ENCODE measurements at regions not wholly inside any gene's neighbourhood (a gene's known extent, or its start where the extent isn't known, plus 50 kb on each side); places are given as distances from the start of the nearest gene placed in this dataset.
"Not testable (repeated sequence)": the region's sequence is repeated elsewhere in the genome, so short reads cannot be mapped to it uniquely, and the experiment has no call there.

- DNase-seq, result no peak
Measured at GRCh38 chr16:7278636-7279035, 54.0 kb upstream of the RBFOX1 start.

DNA sequence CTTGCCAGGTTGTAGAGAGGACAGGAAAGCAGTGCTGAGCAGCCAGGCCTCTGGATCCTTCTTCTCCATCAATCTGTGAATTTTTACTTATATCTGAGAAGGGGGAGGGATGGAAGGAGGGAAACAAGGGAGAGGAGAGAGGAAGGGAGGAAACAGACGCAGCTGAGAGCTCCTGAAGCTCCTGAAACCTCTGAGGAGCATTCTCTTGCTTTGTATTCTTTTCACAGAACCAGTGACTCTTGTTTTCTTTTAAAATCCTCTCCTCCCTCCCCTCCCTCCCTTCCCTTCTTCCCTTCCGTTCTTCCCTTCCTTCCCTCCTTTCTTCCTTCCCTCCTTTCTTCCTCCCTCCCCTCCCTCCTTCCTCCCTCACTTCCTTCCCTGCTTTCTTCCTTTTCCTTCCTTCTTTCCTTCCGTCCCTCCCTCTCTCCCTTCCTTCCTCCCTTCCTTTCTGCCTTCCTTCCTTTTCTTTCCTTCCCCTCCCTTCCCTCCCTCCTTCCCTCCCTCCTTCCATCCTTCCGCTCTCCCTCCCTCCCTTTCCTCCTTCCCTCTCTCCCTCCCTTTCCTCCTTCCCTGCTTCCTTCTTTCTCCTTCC lies 60.0 kb upstream of the RBFOX1 start:
- DNase-seq, result no peak

DNA sequence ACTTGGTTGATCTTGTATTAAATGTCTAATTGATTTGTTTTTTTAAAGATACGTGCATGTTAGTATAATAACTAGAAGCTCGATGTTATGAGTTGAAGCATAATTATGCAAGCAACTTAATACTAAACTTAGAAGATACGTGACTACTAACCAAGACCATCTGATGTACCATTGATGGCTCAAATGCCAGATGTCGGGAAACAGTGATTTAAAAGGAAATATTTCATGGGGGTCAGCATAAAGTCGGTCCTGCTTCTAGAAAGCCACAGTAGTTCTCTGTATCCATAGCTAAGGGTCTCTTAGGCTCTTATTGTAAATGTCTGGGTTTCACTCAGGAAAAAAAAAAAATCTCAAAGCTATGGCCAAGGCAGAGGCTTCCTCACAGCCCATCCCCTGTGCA lies 61.2 kb upstream of the RBFOX1 start:
- DNase-seq, result no peak

- no peak for DNase-seq
Measured at GRCh38 chr16:7270823-7271222, 61.8 kb upstream of the RBFOX1 start.

- no peak for DNase-seq
Measured at GRCh38 chr16:7270006-7270405, 62.6 kb upstream of the RBFOX1 start.

DNA sequence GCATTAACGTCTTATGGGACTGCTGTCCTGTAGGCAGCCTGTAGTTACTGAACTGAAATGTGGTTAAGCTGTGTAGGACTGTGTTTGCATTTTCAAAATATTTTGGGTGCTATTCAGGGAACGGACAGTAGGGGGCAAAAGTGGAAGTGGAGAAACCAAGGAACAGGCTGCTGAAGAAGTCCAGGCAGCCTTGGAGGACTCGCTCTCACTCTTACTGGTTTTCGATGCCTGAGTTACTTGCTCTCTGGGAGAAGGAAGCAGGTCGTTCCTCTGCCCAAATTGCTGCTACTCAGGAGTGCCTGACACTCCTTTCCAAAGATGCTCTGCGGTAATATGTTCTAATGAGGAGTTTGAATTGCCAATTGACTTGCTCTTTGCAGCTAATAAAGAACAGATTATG lies 64.5 kb upstream of the RBFOX1 start:
- DNase-seq, result no peak

DNA sequence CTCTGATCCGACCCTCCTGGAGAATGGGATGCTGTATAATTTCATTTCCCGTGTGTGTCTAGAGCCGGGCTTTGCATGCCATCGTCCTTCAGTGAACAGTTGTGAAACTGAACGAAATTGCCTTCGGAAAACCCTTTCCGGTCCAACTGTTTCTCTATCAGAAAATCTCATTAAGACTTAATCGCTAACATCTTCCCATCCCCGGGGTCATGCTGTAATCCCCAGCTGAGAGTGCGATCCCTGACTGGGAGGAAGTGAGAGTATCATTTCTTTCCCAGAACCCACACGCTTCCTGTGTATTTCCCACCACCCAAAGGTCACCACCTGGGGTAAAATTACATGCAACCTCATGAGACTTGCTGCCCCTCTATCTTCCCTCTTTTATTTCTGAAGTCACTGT lies 75.6 kb upstream of the RBFOX1 start:
- no peak for DNase-seq

DNA sequence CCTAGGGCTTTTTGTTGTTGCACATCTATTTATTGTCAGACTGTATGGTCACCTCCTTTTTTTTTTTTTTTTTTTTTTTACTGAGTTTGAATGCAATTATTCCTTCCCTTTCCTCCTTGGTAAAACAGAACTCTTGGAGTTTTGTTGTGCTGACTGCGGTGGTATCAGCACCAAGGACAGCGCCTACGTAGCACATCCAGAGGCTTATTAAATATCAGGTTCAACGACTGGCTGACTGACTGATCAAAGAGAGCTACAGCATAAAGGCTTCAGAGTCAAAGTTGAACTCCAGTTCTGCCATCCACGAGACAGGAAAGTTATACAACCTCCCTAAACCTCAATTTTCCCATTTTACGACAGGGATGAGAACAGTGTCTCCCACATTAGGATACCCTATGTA lies 86.1 kb upstream of the RBFOX1 start:
- DNase-seq, result no peak

GRCh38 chr16:7239547-7239946 lies 93.1 kb upstream of the RBFOX1 start:
- no peak for DNase-seq

DNA sequence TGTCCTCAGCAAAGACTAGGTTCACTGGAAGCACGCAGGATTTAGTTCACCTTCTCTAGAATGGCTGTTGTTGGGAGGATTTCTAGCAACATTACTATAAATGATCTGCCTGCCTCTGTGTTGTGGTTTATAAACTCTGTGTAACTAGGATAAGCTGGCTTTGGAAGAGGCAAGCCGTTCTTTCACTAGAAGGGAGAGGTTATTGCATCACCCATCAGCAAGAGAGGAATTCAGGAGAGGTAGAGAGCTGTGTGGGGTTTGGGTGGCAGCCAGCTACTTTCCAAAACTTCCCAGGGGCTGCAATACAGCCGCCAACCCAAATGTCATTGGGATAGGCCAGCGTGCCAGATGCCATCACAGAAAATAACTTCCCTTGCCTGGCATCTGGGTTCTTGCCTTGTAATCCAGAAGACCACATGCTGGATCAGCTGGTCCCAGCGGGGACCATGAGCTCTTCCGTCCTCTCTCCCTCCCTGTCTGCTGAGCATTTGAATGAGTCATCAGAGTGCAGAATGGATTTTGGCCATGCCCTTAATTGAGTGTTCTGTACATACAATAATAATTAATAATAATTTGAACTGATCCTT lies 95.7 kb upstream of the RBFOX1 start:
- no peak for DNase-seq

DNA sequence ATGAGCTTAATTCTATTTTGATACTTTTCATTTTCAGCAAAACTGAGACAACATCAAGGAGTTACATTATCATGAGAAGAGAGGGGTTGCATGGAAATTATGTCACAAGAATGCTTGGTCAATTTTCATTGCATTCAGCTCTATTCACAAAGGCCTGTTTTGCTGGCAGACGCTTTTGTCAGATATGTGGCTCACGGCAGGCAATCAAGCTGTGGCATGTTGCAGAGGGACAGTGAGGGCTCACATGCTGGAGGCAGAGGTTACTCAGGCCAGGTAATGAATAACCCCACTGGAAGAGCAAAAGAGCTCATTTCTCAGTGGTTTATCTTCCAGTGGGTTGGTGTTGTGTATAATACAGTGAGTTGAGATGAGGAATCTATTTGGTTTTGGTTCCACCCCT lies 98.7 kb upstream of the RBFOX1 start:
- DNase-seq, result no peak

DNA sequence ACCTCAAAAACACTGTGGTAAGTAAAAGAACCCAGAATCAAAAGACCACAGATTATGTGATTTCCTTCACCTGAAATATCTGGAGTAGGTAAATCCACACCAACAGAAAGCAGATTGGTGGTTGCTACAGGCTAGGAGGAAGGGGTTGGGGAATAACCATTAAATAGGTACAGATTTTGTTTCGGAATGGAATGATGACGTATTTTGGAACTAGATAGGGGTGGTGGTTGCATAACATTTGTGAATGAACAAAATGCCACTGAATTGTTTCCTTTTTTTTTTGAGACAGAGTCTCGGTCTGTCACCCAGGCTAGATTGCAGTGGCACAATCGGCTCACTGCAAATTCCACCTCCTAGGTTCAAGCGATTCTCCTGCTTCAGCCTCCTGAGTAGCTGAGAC lies 100.9 kb upstream of the RBFOX1 start:
- no peak for DNase-seq

GRCh38 chr16:7229433-7230218 lies 103.0 kb upstream of the RBFOX1 start:
- DNase-seq, result not testable (repeated sequence)

DNA sequence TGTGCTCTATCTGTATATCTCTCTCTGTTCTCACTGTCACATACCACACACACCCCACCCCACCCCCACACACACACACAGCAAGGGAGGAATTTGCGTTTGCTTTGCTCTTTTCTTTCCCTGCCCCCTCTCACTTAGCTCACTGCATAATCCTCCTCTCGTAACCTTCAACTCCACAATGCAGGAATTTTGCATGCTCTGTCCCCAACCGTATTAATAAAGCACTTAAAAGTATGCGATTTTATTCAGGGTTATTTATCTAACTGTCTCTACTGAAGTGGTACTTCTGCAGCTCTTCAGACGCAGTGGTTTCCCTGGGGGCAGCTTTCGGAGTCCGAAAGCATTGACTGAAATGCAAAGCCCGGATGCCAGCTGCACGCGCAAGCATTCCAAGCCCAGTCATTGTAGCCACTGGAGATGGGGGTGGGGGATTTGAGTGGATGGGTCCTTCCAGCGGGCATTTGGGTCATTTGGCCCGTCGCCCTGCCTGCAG lies 105.4 kb upstream of the RBFOX1 start:
- no peak for DNase-seq

GRCh38 chr16:7221157-7221556 lies 111.5 kb upstream of the RBFOX1 start:
- DNase-seq, result no peak

DNA sequence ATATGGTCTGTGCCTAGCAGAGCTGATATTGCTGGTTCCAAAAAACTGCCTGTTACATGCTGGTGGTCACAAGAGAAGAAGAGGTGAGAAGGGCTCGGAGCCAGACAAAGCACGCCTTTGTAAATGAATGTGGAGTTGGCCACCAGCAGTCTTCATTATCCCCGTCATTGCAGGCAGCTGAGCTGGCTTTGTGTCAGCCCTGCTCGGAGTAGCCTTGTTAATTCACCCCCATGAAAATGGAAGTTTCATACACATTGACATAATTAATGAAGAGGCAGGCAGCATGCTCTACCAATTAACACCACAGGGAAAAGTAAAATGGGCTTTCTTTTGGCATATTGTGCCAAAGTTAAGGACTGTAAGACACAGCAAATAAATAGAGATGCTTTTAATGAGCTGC lies 113.7 kb upstream of the RBFOX1 start:
- no peak for DNase-seq

DNA sequence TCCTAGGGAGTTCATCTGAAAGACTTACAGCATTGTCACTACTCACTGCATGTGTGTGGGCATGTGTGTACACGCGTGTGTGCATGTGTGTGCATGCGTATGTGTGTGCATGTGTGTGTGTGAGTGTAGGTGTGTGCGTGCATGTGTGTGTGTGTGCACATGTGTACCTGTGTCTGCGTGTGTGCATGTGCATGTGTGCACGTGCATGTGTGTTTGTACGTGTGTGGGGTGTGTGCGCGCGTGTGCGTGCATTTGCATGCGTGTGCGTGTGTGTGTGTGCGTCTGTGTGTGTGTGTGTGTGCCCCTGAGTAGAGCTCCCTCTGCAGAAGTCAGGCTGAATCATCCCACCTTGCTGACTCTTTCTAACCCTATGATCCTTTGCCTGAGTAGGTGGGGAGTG lies 114.8 kb upstream of the RBFOX1 start:
- no peak for DNase-seq

DNA sequence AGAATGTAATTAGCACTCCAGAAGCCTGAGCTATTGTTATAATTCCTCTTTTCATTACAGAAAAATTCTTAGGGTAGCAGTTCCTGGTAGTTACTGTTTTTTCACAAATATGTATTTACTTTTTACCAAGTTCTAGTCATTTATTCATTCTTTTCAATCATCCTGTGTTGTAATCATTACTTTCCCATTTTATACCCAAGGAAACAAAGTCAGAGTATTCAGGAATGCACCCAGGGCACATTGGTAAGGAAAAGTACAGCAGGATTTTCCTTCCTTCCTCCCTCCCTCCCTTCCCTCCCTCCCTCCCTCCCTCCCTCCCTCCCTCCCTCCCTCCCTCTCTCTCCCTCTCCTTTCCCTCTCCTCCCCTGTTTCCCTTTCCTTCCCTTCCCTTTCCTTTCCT lies 115.9 kb upstream of the RBFOX1 start:
- DNase-seq, result no peak

DNA sequence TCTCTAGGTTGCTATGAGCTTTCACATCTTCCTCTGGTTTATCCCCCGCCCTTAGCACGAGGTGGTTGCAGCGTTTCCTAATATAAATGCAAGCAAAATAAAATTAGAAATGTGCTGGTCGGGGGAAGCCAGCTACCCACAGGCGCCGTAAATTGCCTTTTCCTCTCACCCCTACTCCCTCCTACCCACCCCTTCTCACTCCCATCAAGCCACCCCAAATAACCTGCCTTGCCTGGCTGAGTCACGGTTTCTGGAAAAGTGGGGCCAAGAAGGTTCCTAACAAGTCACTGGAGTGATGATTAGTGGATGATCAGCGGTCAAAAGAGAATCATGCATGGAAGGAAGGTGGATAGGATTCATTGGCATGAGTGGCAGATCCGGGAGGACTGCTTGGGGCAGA lies 120.9 kb upstream of the RBFOX1 start:
- no peak for DNase-seq

- no peak for DNase-seq
Measured at GRCh38 chr16:7209598-7209997, 123.0 kb upstream of the RBFOX1 start.

DNA sequence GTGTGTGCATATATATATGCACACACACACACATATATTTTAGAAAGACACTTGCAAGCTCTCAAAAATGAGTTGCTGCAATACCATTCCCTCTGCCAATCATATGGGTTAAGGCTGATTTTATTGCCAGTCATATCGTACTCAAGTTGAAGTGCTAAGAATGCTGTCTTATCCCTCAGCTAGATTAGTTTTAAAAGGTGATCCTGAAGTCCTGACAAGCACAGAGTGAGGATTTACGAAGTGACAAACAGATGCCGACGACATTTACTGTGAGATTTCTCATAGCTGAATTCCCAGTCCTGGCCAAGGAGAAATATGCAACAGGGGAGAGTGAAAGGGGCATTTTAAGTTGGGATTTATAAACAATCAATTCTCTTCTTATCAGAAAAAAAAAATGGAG lies 126.2 kb upstream of the RBFOX1 start:
- no peak for DNase-seq

DNA sequence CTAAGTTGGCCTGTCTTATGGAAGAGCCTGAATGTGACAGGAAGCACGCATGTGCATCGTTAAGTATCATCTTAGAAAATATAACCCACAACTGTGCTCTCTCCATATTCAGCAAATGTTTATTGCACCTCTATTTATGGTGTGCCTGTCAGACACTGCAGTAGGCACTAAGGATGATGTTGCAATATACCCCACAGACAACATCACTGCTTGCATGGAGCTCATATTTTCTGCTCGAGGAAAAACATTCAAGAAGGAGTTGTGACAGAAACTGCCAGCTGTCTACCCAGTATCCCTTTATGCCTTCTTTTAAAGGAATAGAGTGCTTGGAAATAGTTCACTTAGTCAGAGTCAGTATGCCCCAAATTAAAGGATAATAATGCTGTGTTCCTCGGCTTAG lies 132.3 kb upstream of the RBFOX1 start:
- no peak for DNase-seq

DNA sequence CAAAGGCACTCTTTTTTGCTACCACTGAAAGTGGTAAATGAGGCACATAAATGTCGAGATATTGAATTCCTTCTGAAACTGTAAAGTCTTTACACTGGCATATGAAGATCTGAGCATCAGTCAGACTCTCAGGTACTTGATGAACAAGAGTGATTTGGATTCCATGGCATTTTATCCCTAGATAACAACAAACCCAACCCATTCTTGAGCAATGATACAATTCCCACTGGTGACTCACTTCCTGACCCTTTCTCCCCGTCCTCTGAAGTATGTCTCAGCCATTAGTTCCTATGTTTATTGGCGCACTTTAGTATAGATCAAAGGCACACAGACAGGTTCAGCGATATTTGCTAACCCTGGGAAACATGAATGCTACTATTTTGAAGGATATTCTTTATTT lies 147.0 kb upstream of the RBFOX1 start:
- no peak for DNase-seq

DNA sequence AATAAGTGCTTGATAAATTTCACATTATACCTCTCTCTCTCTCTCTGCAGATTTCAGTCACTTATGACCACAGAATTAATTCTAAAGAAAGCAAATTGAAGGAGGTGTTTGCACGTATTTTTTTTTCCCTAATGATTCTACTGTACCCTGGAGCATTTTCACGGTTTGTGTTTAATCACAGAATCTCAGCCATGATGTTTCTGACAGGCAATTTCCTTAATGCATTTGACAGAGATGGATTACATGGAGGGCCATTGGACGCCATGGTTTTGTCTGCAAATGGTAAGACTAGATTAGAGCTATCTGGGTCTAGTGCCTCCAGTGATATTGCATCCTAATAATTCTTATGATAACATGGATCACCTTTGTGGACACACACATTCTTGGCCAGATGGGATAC lies 147.5 kb upstream of the RBFOX1 start:
- no peak for DNase-seq

- DNase-seq, result no peak
Measured at GRCh38 chr16:7183768-7184167, 148.9 kb upstream of the RBFOX1 start.

All from activated CD4-positive, alpha-beta T cell treated with anti-CD3 and anti-CD28 coated beads, Interleukin-2, amount 50 U/mL, for 4 hours (primary cell).